ENCODE measurements at regions not wholly inside any gene's neighbourhood (a gene's known extent, or its start where the extent isn't known, plus 50 kb on each side); places are given as distances from the start of the nearest gene placed in this dataset.

- Histone ChIP-seq H3K4me2 (ENCODE audit: insufficient read depth, low read length) (no peak overlapping the region), H2AFZ (ENCODE audit: low read depth, low read length) (no peak overlapping the region), H3K79me2 (ENCODE audit: control insufficient read depth, insufficient read depth, low read length) (no peaks in the 10 kb centered on the region), H3K27ac (ENCODE audit: insufficient read depth, low read depth, low read length) (no peak overlapping the region), H4K20me1 (replicated peaks; ENCODE audit: control insufficient read depth, extremely low read depth, insufficient read depth, low read length) (no peaks in the 10 kb centered on the region), H3K36me3 (ENCODE audit: control insufficient read depth in 2 of 2, extremely low read depth in 1 of 2, insufficient read depth in 2 of 2, low read length in 2 of 2) (no peaks in the 10 kb centered on the region), H3K9me1 (replicated peaks; ENCODE audit: control insufficient read depth, extremely low read depth, insufficient read depth, low read length) (no peaks in the 10 kb centered on the region), H3K4me1 (ENCODE audit: control insufficient read depth, extremely low read depth, insufficient read depth, low read length) (no peaks in the 10 kb centered on the region), H3K4me3 (replicated peaks in 1 of 3; ENCODE audit: insufficient read depth in 1 of 3, low read depth in 1 of 3, low read length in 3 of 3) (no peak overlapping the region), H3K27me3 (ENCODE audit: control insufficient read depth in 2 of 2, insufficient read depth in 2 of 2, low read length in 2 of 2) (no peaks in the 10 kb centered on the region), H3K9me3 (replicated peaks; ENCODE audit: control insufficient read depth, insufficient read depth, low read length) (no peaks in the 10 kb centered on the region), H3K9ac (replicated peaks; ENCODE audit: extremely low read depth, insufficient read depth, low read length) (no peak overlapping the region)
- dilution Hi-C loops (cut with MboI; ENCODE audit: extremely low pct_ligation_motif_present, low sequenced_read_pairs), result no loop called here
- DNase-seq (ENCODE audit: low read depth, low spot score) (no peak), FAIRE-seq (no peak)
- TF ChIP-seq GATA2 (IDR thresholded peaks at IDR 0.05; ENCODE audit: insufficient read depth, insufficient read length, low read depth, low read length) (no peak), POLR2AphosphoS5 (IDR thresholded peaks at IDR 0.05; ENCODE audit: insufficient read depth, low read depth, low read length) (no peak), CTCF (IDR thresholded peaks at IDR 0.05; ENCODE audit: extremely low read depth in 1 of 2, insufficient read depth in 1 of 2, low read depth in 1 of 2, low read length in 2 of 2) (no peak), EZH2 (IDR thresholded peaks at IDR 0.05; ENCODE audit: borderline replicate concordance, low read depth, low read length, severe bottlenecking) (no peak), MYC (IDR thresholded peaks at IDR 0.05; ENCODE audit: low read depth, low read length) (no peak), MAX (IDR thresholded peaks at IDR 0.05; ENCODE audit: insufficient read depth, insufficient read length) (no peak), FOS (IDR thresholded peaks at IDR 0.05; ENCODE audit: borderline replicate concordance, insufficient read depth, low read length) (no peak), POLR2A (IDR thresholded peaks at IDR 0.05; ENCODE audit: low read depth, low read length) (no peak), JUN (IDR thresholded peaks at IDR 0.05; ENCODE audit: borderline replicate concordance, insufficient read depth, insufficient read length, low read depth) (no peak)
- intact Hi-C loops (cut with micrococcal nuclease), result no loop called here
- BruUV-seq (replicated peaks), result no TSS peak
- CTCF ChIA-PET, result no interaction called here
- POLR2A ChIA-PET, result no interaction called here
Observed at GRCh38 chr14:86083616-86084015, 553.7 kb downstream of the FLRT2 start.
